IPS-18c (cell line): ENCODE measurements at regions not wholly inside any gene's neighbourhood (a gene's known extent, or its start where the extent isn't known, plus 50 kb on each side); places are given as distances from the start of the nearest gene placed in this dataset.

ENCODE experiments used
- H3K4me3 ChIP-seq: 2 replicates; pipeline ENCODE4 v1.7.0; 2013; ENCODE audit warnings: low read depth, mild to moderate bottlenecking, low read length, moderate library complexity; ENCODE audit not compliant: insufficient read depth
- H3K9me3 ChIP-seq: one replicate; pipeline ENCODE4 v1.6.1; 2013; ENCODE audit warnings: mild to moderate bottlenecking, low read length, moderate library complexity; ENCODE audit not compliant: control insufficient read depth, insufficient read depth

GRCh38 chr3:159824333-159824732, 164.3 kb upstream of the IL12A start:
- Histone ChIP-seq H3K4me3 (no peak overlapping the region), H3K9me3 (no peaks in the 10 kb centered on the region)

DNA sequence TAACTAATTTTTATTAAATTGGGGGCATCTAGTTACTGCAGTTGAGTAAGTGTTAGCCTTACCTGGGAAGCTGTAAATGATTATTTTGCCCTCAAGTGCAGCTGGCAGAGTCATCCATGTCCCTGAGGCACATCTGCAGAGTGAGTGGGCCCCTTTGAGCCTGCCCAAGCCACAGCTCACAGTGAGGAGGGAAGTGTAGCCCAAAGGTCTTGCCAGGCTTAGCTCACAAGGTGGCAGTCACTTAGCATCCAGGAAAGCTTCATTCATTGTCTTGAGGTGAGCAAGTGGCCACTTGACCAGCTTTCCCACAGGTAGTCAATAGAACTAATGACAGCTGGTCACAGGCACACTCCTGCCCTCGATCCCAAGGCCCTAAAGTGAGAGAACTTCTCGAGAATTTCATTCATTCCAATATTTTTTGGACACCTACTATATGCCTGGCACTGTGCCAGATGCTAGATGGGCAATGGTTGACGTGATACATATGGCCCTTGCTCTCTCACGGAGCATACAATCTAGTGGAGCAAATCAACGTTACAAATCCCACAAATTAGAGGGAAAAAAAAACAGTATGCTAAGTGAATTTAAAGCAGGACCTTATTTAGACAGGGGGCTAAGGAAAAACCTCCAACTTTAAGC, 163.3 kb upstream of the IL12A start:
- Histone ChIP-seq H3K9me3 (no peaks in the 10 kb centered on the region), H3K4me3 (no peak overlapping the region)

GRCh38 chr3:159828542-159828943, 160.1 kb upstream of the IL12A start:
- H3K4me3 ChIP-seq, result no peak overlapping the region
- H3K9me3 ChIP-seq, result no peaks in the 10 kb centered on the region

DNA sequence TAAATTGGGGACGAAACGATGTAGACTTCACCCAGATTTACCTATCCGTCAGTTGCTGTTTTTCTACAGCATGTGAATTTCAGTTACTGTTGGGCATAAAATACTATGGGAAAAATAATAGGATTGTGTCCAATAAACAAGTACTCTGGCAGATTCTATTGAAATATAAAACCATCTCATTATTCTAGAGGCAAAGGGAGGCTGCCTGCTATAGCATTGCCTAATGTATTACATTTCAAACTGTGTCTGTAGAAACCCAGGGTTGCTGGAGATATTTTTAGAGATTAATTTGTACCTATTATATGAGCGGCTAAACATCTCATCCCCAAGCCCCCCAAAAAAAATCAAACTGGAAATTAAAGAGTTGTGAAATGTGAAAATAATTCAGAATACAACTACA, 159.6 kb upstream of the IL12A start:
- Histone ChIP-seq H3K4me3 (no peak overlapping the region), H3K9me3 (no peaks in the 10 kb centered on the region)

- no peak overlapping the region for H3K4me3 ChIP-seq
Measured at GRCh38 chr3:159829539-159830227, 159.0 kb upstream of the IL12A start.

GRCh38 chr3:159830523-159831154, 158.0 kb upstream of the IL12A start:
- no peaks in the 10 kb centered on the region for H3K9me3 ChIP-seq
- H3K4me3 ChIP-seq, result no peak overlapping the region

More at GRCh38 chr3:159829539-159830227, 159.0 kb upstream of the IL12A start:
- no peaks in the 10 kb centered on the region for H3K9me3 ChIP-seq

DNA sequence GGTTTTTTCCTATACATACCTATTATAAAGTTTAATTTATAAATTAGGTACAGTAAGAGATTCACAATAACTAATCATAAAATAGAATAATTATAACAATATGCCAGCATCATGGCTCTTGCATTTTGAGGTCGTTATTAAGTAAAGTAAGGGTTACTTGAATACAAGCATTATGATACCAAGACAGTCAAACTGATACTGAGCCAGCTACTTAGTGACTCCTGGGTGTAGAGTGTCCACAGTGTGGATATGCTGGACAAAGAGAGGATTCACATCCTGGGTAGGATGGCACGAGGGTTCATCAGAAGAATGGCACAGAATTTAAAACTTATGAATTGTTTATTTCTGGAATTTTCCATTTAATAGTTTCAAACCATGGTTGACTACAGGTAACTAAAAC, 157.2 kb upstream of the IL12A start:
- Histone ChIP-seq H3K9me3 (no peaks in the 10 kb centered on the region), H3K4me3 (no peak overlapping the region)

DNA sequence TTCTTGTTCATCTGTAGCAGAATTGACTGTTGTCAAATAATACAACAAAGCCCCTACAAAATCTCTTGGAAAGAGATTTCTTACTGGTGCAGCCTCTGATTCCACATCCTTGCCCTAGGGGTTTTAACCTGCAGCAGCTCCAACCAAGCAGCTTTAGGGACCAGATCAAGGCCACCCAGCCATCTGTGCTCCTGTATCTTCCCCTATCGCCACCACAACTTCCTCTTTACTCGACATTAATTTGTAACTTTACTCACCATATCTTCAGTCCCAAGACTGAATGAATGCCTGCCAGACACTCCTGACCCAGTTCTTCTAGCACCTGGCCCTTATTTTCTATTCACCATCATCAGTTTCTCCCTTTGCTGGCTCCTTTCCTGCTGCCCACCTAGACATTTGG, 156.6 kb upstream of the IL12A start:
- H3K9me3 ChIP-seq, result no peaks in the 10 kb centered on the region
- no peak overlapping the region for H3K4me3 ChIP-seq

DNA sequence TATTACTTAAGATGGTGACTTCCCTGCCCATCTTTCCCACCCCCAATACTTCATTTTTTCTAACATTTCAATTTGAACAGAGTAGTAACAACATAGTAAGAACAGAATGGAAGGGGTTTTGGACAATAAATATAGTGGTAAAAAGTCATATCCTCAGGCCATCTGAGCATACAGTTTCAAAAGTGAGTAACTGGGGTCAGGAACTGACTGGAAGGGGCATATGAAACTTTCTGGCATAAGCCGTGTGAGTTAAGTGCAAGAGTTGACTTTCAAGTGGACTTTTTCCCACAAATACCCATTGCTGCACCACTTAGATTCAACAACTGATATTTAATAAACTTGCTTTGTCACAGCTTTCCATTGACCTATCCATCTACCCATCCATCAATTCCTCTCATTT, 153.5 kb upstream of the IL12A start:
- H3K4me3 ChIP-seq, result no peak overlapping the region
- H3K9me3 ChIP-seq, result no peaks in the 10 kb centered on the region

- H3K4me3 ChIP-seq, result no peak overlapping the region
- no peaks in the 10 kb centered on the region for H3K9me3 ChIP-seq
Measured at GRCh38 chr3:159837725-159838124, 150.9 kb upstream of the IL12A start.

DNA sequence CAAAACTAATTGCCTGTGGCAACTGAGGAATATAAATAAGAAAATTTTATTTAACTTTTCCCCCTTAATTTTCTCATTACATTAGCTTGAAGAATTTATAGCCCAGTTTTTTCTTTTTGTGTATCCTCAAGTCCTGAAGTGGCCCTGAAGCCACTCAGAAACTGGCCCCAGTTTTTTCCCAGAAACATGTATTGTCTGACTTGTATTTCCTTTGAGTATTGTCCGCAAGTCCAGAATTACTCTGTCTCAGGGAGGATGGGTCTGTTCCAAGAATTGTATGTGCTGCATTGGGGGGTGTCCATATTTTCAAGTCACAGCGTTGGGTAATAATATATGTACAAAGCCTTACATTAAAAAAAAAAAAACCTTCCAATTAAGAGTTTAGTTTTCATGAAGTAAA, 149.7 kb upstream of the IL12A start:
- H3K4me3 ChIP-seq, result no peak overlapping the region
- H3K9me3 ChIP-seq, result no peaks in the 10 kb centered on the region

GRCh38 chr3:159839561-159840379, 148.9 kb upstream of the IL12A start, which contains the start of gene SCHIP1:
SCHIP1 (plus strand) TSS chr3:159839861.
- H3K4me3 ChIP-seq, result peak within 1 kb of the TSS; percentile 67
- H3K9me3 ChIP-seq, result no peaks in the 10 kb centered on the region

GRCh38 chr3:159840703-159841299, 147.8 kb upstream of the IL12A start:
- H3K9me3 ChIP-seq, result no peaks in the 10 kb centered on the region
- peak overlapping the region; percentile 16; the same call in 1 of the 2 replicates for H3K4me3 ChIP-seq

GRCh38 chr3:159841766-159842165, 146.9 kb upstream of the IL12A start:
- H3K4me3 ChIP-seq, result no peak overlapping the region
- no peaks in the 10 kb centered on the region for H3K9me3 ChIP-seq

DNA sequence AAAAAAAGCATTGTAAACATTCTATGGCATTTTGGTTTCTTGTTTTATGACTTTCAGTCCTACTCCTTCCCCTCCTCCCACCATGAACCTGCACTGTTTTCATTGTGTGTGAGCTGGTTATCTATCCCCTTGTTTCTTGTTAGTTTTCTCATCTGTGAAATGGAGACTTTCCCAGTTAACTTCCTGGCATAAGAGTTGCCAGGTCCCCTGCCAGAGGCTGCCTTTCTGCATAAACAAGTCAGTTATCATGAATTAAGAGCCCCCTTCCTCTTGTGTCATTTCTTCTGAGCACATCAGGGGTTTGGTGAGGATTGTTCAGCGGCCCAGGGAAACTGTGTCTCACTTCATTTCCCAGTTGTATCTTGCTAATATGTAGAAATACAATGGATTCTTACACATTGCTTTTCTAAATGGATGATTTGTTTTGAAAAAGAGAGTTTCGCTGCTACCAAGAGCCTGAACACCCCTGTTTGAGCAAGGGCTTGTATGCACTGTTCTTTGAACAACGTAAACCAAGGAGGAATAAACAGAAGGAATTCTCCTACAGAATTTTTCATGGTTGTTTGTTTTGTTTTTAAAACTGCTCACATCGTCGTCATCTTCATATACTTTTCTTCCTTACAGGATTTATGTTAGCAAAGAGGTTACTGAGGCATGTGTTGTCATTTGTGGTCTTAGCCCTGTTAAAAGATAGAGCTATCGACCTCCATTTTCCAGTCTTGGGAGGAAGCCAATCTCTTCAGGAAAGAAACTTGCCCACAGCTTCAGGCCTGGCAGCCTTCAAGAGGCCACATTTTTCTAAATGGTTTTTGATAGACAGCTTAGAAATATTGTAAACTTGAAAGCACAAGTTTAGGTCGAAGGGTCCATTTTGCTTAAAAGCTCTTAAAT, 144.6 kb upstream of the IL12A start:
- H3K4me3 ChIP-seq, result no peak overlapping the region
- no peaks in the 10 kb centered on the region for H3K9me3 ChIP-seq

DNA sequence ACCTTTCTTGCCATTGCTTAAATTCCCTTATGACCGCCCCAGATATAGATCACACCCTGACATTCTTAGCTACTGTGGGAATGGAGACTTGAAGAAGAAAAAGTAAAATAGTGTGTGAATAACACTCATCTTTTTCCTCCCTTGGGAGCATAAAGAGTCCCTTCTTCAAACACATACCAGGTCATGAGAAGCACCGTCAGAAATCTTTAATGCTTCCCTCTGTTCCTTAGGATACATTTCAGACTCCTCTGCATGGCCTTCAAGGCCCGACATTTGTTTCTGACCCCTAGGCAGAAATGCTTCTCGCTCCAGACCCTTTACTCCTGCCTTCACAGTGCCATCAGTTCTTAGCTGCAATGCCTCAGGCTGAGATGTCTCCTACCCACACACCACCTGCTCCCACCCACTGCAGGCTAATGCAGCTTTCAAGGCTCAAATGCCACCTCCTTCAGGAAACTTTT, 143.8 kb upstream of the IL12A start:
- Histone ChIP-seq H3K9me3 (peaks cover 2% of the 10 kb centered on the region), H3K4me3 (no peak overlapping the region)
